ENCODE measurements at regions not wholly inside any gene's neighbourhood (a gene's known extent, or its start where the extent isn't known, plus 50 kb on each side); places are given as distances from the start of the nearest gene placed in this dataset.
A peak's percentile ranks its signal among the peaks of the same experiment; 100 is the strongest.

- DNase-seq (ENCODE audit: extremely low read depth in 1 of 11, low read depth in 9 of 11, low spot score in 4 of 11): no peak
Measured at GRCh38 chr2:42853549-42854206, 61.3 kb upstream of the HAAO start.

GRCh38 chr2:42852798-42853197, 60.4 kb upstream of the HAAO start:
- DNase-seq (ENCODE audit: extremely low read depth in 1 of 11, low read depth in 9 of 11, low spot score in 4 of 11): no peak

- DNase-seq (ENCODE audit: extremely low read depth in 1 of 11, low read depth in 9 of 11, low spot score in 4 of 11): no peak
Measured at GRCh38 chr2:42851740-42852250, 59.4 kb upstream of the HAAO start.

GRCh38 chr2:42851186-42851585, 58.8 kb upstream of the HAAO start:
- DNase-seq (ENCODE audit: extremely low read depth in 1 of 11, low read depth in 9 of 11, low spot score in 4 of 11): no peak

- no peak for DNase-seq (ENCODE audit: extremely low read depth in 1 of 11, low read depth in 9 of 11, low spot score in 4 of 11)
Measured at GRCh38 chr2:42850016-42850805, 57.8 kb upstream of the HAAO start.

- no peak for DNase-seq (ENCODE audit: extremely low read depth in 1 of 11, low read depth in 9 of 11, low spot score in 4 of 11)
Measured at GRCh38 chr2:42849311-42849710, 56.9 kb upstream of the HAAO start.

- no peak for DNase-seq (ENCODE audit: extremely low read depth in 1 of 11, low read depth in 9 of 11, low spot score in 4 of 11)
Measured at GRCh38 chr2:42848726-42849290, 56.4 kb upstream of the HAAO start.

GRCh38 chr2:42848265-42848664, 55.9 kb upstream of the HAAO start:
- no peak for DNase-seq (ENCODE audit: extremely low read depth in 1 of 11, low read depth in 9 of 11, low spot score in 4 of 11)

GRCh38 chr2:42847596-42848151, 55.3 kb upstream of the HAAO start:
- no peak for DNase-seq (ENCODE audit: extremely low read depth in 1 of 11, low read depth in 9 of 11, low spot score in 4 of 11)

GRCh38 chr2:42846932-42847595, 54.7 kb upstream of the HAAO start:
- no peak for DNase-seq (ENCODE audit: extremely low read depth in 1 of 11, low read depth in 9 of 11, low spot score in 4 of 11)

- no peak for DNase-seq (ENCODE audit: extremely low read depth in 1 of 11, low read depth in 9 of 11, low spot score in 4 of 11)
Measured at GRCh38 chr2:42846026-42846425, 53.6 kb upstream of the HAAO start.

- DNase-seq (ENCODE audit: extremely low read depth in 1 of 11, low read depth in 9 of 11, low spot score in 4 of 11): peak in 10 of 11 donors; percentile 71 to 88 (median 82)
Measured at GRCh38 chr2:42844901-42845821, 52.8 kb upstream of the HAAO start.

- DNase-seq (ENCODE audit: extremely low read depth in 1 of 11, low read depth in 9 of 11, low spot score in 4 of 11): no peak
Measured at GRCh38 chr2:42844366-42844765, 52.0 kb upstream of the HAAO start.

GRCh38 chr2:42843611-42844010, 51.2 kb upstream of the HAAO start:
- no peak for DNase-seq (ENCODE audit: extremely low read depth in 1 of 11, low read depth in 9 of 11, low spot score in 4 of 11)

- DNase-seq (ENCODE audit: extremely low read depth in 1 of 11, low read depth in 9 of 11, low spot score in 4 of 11): no peak
Measured at GRCh38 chr2:42843131-42843530, 50.7 kb upstream of the HAAO start.

- DNase-seq (ENCODE audit: extremely low read depth in 1 of 11, low read depth in 9 of 11, low spot score in 4 of 11): no peak
Measured at GRCh38 chr2:42842466-42842865, 50.1 kb upstream of the HAAO start.

All from renal cortex interstitium (tissue), 11 donors.